ENCODE measurements at regions not wholly inside any gene's neighbourhood (a gene's known extent, or its start where the extent isn't known, plus 50 kb on each side); places are given as distances from the start of the nearest gene placed in this dataset.

GRCh38 chr5:54693936-54694657, 176.5 kb downstream of the SNX18 start:
- in situ Hi-C loops (cut with MboI; ENCODE audit: low sequenced_read_pairs) = no loop called here

GRCh38 chr5:54692631-54693030, 175.1 kb downstream of the SNX18 start:
- in situ Hi-C loops (cut with MboI; ENCODE audit: low sequenced_read_pairs) = no loop called here

- in situ Hi-C loops (cut with MboI; ENCODE audit: low sequenced_read_pairs) = no loop called here
These were observed 174.1 kb downstream of the SNX18 start for GRCh38 chr5:54691656-54692055.

GRCh38 chr5:54689411-54690251, 172.1 kb downstream of the SNX18 start:
- in situ Hi-C loops (cut with MboI; ENCODE audit: low sequenced_read_pairs) = no loop called here

- in situ Hi-C loops (cut with MboI; ENCODE audit: low sequenced_read_pairs) = no loop called here
These were observed 163.4 kb downstream of the SNX18 start for GRCh38 chr5:54680998-54681397.

- in situ Hi-C loops (cut with MboI; ENCODE audit: low sequenced_read_pairs) = no loop called here
These were observed 162.1 kb downstream of the SNX18 start for GRCh38 chr5:54679686-54680085.

- in situ Hi-C loops (cut with MboI; ENCODE audit: low sequenced_read_pairs) = no loop called here
These were observed 161.2 kb downstream of the SNX18 start for GRCh38 chr5:54678737-54679136.

- in situ Hi-C loops (cut with MboI; ENCODE audit: low sequenced_read_pairs) = no loop called here
These were observed 159.2 kb downstream of the SNX18 start for GRCh38 chr5:54676481-54677340.

GRCh38 chr5:54673523-54674225, 156.1 kb downstream of the SNX18 start:
- in situ Hi-C loops (cut with MboI; ENCODE audit: low sequenced_read_pairs) = no loop called here

- in situ Hi-C loops (cut with MboI; ENCODE audit: low sequenced_read_pairs) = no loop called here
These were observed 155.3 kb downstream of the SNX18 start for GRCh38 chr5:54672871-54673270.

GRCh38 chr5:54671681-54672080, 154.1 kb downstream of the SNX18 start:
- in situ Hi-C loops (cut with MboI; ENCODE audit: low sequenced_read_pairs) = no loop called here

GRCh38 chr5:54671111-54671531, 153.6 kb downstream of the SNX18 start:
- in situ Hi-C loops (cut with MboI; ENCODE audit: low sequenced_read_pairs) = no loop called here

GRCh38 chr5:54670281-54670680, 152.7 kb downstream of the SNX18 start:
- in situ Hi-C loops (cut with MboI; ENCODE audit: low sequenced_read_pairs) = no loop called here

- in situ Hi-C loops (cut with MboI; ENCODE audit: low sequenced_read_pairs) = no loop called here
These were observed 152.3 kb downstream of the SNX18 start for GRCh38 chr5:54669845-54670244.

- in situ Hi-C loops (cut with MboI; ENCODE audit: low sequenced_read_pairs) = no loop called here
These were observed 151.7 kb downstream of the SNX18 start for GRCh38 chr5:54669285-54669684.

GRCh38 chr5:54668096-54668495, 150.5 kb downstream of the SNX18 start:
- in situ Hi-C loops (cut with MboI; ENCODE audit: low sequenced_read_pairs) = no loop called here

GRCh38 chr5:54667136-54667535, 149.6 kb downstream of the SNX18 start:
- in situ Hi-C loops (cut with MboI; ENCODE audit: low sequenced_read_pairs) = no loop called here

- in situ Hi-C loops (cut with MboI; ENCODE audit: low sequenced_read_pairs) = no loop called here
These were observed 146.3 kb downstream of the SNX18 start for GRCh38 chr5:54663866-54664265.

GRCh38 chr5:54661111-54661510, 143.6 kb downstream of the SNX18 start:
- in situ Hi-C loops (cut with MboI; ENCODE audit: low sequenced_read_pairs) = no loop called here

- in situ Hi-C loops (cut with MboI; ENCODE audit: low sequenced_read_pairs) = no loop called here
These were observed 142.2 kb downstream of the SNX18 start for GRCh38 chr5:54659700-54660131.

GRCh38 chr5:54658010-54658409, 140.5 kb downstream of the SNX18 start:
- in situ Hi-C loops (cut with MboI; ENCODE audit: low sequenced_read_pairs) = no loop called here

Measured in HL-60/S4 treated with retinoic acid at 250 ng/mL for 4 days and 3 days (cell line).